ENCODE measurements at regions not wholly inside any gene's neighbourhood (a gene's known extent, or its start where the extent isn't known, plus 50 kb on each side); places are given as distances from the start of the nearest gene placed in this dataset.
"Not testable (repeated sequence)": the region's sequence is repeated elsewhere in the genome, so short reads cannot be mapped to it uniquely, and the experiment has no call there.

DNA sequence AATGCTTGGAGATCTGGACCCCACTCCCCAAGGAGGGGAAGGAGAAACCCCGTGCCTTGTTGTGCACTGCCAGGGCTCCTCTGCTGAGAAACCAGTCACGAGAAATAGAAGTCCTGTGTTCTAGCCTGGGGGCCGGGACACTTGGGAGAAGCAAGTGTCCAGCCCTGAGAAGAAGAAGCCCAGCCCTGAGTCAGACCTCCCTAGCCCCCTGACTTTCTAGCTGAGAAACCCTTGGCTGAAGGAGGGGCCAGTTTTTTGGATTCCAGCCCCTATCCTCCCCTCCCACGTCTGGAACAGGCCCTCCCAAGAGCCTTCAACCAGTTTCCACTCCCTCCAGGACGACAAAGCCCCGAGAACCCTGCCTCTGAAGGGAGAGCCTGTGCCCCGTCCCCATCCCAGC lies 100.5 kb downstream of the NAV1 start:
- no peak for DNase-seq (ENCODE audit: low read depth)

DNA sequence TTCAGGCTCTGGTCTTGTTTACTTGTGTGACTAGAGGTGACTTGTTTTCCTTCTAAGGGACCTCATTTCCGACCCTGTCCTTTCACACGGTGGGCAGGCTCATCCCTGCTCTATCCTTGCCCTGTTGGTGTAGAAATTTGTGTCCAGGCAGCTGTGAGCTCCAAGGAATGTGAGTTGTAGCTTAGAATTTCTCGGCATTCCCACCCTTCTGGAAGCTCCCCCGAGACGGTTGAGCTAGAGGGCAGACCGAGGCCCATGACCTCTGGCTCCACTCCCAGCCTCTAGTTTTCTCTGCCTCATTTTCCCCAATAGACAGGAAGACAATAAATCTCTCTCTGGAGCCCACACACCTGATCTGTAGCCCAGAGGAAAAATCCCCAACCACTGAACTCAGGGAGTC lies 100.9 kb downstream of the NAV1 start:
- DNase-seq (ENCODE audit: low read depth), result no peak

DNA sequence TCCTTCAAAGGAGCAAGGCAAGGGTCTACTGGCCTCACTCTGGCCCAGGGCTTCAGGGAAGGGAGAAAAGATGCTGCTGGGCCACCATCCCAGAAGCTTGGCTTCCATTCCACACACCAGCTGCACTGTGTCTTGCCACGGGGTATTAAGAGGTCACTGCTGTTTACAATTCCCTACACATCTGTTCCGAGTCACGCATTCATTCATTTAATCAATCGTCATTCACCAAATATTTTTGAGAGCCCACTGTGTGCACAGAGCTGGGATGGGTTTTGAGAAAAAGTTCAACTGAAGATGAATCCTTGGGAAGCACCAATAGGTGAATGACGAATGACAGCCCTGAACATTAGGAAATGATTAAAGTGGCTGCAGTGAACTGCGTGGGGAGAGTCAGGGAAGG lies 101.7 kb downstream of the NAV1 start:
- DNase-seq (ENCODE audit: low read depth), result no peak

DNA sequence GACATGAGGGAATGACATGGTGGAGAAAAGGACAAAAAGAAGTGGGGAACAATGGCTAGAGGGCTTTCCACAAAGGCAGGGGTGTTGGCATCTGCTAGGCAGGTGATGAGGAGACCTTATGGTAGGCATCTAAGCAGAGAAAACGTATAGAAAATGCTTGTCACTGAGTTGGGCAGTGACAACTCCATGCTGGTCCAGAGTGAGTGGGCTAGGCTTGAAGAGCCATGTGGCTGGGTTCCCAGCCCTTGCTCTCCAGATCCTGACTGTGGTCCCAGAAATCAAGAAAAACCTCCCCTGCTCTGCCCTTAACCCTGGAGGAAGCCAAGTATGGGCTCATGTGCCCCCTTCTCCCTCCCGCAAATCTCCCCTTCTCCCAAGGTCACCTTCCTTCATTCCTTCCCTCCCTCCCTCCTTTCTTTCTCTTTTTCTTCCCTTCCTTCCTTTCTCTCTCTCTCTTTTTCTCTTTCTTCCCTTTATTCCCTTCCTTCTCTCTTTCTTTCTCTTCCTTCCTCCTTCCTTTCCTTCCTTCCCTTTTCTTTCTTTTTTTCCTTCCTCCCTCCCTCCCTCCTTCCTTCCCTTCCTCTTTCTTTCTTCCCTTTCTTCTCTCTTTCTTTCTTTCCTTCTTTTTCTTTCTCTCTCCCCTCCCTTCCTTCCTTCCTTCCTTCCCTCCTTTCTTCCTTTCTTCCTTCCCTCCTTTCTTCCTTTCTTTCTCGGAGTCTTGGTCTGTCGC lies 102.8 kb downstream of the NAV1 start:
- DNase-seq (ENCODE audit: low read depth), result no peak

DNA sequence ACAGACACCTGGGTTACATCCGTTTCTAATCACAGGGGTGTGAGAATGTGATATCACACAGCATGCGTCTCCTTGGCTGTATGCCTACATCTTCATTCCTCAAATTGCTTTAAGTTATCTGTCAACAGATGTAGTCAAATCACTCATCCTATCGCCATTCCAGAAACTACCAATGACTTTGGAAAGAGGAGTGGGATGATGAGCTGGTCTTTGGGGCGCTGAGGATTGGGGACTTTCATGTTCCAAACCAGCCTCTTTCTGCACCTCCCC lies 104.8 kb downstream of the NAV1 start:
- no peak for DNase-seq (ENCODE audit: low read depth)

DNA sequence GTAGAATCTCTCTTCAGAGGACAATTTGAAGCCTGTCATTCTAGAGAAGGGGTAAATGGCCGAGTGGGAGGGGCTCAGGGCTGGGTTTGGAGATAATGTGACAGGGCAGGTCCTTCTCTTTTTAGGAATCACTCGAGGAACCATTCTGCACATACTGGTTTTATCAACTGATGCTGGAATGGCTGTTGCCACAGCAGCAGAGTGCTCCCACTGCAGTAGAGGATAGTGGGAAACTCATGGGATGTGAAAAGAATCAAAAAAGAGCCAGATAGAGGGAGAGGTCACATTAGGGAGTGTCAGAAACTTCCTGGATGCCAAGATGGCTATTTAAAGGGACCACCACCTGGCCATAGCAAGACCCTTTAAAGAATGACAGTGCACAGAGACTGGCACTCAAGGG lies 105.3 kb downstream of the NAV1 start:
- no peak for DNase-seq (ENCODE audit: low read depth)

DNA sequence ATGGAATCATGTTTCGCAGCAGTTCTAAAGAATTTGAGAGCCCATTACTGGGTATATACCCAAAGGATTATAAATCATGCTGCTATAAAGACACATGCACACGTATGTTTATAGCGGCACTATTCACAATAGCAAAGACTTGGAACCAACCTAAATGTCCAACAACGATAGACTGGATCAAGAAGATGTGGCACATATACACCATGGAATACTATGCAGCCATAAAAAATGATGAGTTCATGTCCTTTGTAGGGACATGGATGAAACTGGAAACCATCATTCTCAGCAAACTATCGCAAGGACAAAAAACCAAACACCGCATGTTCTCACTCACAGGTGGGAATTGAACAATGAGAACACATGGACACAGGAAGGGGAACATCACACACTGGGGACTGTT lies 106.1 kb downstream of the NAV1 start:
- DNase-seq (ENCODE audit: low read depth), result not testable (repeated sequence)

DNA sequence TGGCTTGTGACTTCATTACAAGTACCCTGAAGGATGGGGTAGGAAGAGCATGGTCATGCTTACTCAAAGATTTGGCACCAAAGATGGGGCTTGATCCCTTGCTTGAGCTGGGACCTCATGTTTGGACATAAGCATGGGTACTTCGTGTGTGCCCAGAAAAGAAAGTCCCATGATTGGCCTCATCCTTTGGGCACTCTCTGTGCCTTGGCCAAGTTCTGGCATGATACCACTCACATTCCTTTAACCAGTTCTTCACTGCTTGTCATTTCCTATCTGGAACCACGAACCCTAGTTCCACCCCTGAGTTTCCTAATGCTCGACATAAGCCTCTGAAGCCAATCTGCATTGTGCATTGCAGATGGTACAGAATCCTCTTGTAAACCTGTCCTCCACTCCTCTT lies 107.0 kb downstream of the NAV1 start:
- no peak for DNase-seq (ENCODE audit: low read depth)

DNA sequence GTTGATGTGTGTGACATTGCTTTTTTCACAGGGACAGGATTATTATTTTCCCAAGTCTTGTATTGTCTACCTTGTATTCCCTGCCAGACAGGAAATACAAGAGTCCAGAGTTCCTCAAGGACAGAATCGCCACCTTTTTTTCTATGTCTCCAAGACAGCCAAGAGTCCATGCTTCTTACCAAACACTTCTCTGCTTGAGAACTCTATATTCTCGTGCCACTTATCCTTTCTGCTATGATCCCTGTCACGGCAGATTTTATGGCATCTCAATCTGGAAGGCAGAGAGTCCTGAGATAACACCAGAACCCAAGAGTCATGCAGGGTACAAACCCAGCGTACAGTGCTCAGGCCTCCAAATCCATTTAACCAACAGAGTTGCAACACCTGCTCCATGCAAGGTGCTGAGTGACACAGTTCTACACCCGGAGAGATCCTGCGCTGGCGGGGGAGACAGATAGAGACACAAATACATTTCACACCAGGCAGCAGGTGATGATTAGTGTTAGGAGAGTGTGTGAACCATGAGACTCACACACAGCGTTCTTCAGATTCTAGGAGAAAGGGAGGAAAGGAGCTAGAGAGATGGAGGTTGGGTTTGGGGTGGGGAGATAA lies 107.6 kb downstream of the NAV1 start:
- DNase-seq (ENCODE audit: low read depth), result no peak

DNA sequence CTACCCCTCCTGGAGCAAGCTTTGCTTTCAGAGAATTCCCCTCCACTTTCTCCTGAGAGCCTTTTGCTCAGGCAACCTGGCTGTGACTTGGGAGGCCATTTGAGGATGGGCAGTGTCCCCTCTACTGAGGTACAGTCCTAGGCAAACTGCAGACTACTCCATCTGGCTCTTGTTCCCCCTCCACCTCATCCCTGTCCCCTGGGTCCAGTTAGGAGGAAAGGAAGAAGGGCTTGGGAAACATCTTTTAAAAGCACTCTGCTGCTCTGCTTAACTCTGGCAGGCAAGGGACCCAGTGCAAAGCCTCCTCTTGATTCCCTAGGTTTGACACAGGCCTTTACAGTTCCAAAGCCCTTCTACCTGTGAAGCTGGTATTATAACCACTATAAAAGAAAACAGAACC lies 108.2 kb downstream of the NAV1 start:
- DNase-seq (ENCODE audit: low read depth), result no peak

DNA sequence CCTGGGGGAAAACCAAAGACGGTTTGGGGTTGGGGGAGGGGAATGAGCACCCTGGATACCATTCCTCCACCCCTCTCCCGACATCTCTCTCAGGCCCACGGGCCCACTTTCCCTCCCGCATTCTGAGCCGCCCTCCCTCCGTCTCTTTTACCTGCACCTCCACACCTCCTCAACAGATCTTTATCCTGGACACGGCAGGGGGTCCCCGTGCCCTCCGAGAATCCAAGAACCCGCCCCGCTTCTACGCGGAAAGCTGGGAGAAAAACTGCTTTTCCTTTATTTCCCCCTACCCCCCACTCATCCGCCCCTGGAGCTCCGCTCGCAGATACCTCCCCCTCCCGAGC lies 108.8 kb downstream of the NAV1 start:
- no peak for DNase-seq (ENCODE audit: low read depth)

DNA sequence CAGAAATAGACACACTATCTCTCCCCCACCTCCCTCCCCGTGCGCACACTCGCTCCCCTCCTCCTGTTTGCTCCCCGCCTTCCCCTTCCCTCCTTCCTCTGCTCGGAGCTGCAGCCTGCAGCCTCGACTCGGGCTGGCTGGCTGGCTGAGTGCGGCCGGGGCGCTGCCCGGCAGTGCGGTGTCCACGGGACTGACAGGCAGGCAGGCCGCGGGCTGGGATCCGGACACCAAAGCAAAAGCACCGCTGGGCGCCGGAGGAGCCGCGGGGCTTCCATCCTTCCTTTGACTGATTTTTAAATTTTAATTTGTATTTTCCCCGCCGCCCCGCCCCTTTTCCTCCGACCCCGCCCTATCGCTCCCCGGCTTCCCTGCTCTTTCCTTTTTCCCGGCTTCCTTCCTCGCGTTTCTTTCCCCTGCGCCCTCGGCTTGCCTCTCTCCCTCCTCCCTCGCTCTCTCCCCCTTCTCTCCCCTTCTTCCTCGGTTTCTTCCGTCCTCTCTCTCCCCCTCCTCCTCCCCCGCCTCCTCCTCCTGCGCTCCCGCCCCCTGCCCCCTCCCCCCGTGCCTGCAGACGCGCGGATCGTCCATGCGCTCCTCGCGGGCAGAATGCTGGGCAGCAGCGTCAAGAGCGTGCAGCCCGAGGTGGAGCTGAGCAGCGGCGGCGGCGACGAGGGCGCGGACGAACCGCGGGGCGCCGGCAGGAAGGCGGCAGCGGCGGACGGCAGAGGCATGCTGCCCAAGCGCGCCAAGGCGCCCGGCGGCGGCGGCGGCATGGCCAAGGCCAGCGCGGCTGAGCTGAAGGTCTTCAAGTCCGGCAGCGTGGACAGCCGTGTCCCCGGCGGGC lies 109.4 kb downstream of the NAV1 start:
- DNase-seq (ENCODE audit: low read depth), result no peak

DNA sequence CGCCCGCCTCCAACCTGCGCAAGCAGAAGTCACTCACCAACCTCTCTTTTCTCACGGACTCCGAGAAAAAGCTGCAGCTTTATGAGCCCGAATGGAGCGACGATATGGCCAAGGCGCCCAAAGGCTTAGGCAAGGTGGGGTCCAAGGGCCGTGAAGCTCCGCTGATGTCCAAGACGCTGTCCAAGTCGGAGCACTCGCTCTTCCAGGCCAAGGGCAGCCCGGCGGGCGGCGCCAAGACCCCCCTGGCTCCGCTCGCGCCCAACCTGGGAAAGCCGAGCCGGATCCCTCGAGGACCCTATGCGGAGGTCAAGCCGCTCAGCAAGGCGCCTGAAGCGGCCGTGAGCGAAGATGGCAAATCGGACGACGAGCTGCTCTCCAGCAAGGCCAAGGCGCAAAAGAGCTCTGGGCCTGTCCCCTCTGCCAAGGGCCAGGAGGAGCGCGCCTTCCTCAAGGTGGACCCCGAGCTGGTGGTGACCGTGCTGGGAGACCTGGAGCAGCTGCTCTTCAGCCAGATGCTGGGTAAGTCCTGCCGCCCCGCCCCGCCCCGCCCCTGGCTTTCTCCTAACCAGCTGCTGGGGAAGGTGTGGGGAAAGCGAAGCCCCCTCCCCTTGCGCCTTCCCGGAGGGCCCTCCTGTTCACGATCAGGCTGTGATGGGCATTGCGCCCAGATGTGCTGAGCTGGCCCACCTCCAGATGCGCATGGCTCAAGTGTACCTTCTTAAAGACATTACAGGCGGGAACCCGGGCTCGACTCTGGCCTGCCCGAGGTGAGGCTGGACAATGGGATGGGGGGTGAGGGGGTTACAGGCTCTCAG lies 110.2 kb downstream of the NAV1 start:
- no peak for DNase-seq (ENCODE audit: low read depth)

DNA sequence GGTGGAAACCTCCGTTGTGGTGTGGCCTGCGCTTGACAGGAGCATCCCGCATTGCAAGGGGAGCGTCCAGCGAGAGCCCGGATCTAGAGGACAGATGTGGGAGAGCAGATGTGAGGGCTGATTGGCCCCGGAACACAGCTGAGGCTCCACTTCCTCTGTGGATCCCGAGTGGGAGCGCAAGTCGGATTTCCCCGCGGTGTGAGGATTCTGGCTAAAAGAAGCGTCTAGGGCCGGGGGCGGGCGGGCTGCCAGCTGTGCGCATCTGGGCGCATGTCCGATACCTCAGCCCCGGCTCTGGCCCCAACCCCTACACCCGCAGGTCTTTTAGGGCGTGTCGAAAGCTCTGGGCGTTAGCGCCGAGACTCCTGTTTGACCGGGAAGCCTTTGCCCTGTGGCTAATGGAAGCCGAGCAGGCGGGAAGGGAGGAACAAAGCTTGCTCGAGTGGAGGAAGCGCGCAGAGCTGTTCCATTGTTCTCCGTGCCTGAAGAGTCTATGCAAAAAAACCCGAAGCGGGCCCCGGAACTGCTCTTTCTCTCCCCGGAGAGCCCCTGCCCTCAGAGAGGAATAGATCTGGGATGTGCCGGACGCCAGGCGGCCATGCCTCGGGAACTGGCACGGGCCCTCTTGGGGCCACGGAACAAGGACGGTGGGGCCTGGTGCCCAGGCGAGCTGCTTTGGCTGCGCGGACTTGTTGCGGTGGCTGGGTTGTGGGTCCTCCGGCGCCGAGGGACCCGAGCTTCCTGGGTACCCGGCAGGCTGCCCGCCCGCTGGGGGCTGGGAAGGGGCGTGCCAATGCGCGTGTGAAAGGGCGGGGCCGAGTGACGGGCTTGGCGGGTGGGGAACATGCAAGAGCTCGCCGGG lies 111.1 kb downstream of the NAV1 start:
- no peak for DNase-seq (ENCODE audit: low read depth)

DNA sequence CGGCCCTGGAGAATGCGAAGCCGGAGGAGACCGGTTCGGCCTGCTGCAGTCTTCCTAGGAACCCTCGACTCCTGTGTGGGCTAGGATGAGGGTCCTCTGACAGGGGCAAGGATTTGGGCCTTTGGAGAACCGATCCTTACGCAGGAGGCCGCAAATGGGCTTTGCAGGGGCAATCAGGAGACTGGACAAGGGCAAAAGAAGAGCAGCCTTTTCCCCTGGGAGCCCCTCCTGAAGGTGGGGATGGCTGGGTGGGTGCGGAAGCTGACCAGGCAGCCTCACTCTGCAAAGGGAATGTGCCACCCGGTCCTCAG lies 111.7 kb downstream of the NAV1 start:
- no peak for DNase-seq (ENCODE audit: low read depth)

DNA sequence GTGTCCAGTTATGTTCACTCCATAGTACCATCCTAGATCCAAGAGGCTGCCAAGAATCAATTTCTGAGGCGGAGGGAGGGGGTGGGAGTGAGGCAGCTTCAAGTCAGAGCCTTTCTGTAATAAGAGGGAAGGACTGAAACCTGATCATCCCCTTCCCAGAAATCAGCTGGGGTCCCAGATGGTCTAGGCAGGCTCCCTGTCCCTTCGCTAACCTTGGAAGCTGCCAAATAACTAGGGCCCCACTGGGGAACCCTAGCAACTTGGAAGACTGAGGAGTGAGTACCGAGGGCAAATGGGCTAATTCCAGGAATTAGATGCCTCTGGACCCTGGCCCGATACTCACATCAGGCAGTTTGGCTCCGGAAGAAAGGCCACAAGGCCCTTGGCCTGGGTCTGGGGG lies 113.3 kb downstream of the NAV1 start:
- no peak for DNase-seq (ENCODE audit: low read depth)

DNA sequence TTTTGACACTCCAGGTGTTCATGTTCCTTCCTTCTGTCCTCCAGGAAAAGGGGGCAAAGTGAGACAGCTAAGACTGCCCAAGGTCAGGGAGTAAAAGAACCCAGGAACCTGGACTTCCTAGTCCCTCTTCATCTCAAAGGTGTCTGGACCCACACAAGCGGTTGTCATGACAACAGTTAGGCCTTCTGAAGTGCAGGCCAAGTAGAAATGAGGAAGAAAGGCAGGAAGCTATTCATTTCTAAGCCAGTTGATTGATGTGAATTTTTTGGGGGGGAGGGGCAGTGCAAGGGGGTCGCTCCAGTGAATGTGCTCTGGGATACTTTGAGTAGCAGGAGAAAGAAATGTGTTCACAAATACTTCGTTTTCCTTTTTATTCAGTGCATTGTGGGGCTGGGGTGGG lies 114.3 kb downstream of the NAV1 start:
- DNase-seq (ENCODE audit: low read depth), result no peak

DNA sequence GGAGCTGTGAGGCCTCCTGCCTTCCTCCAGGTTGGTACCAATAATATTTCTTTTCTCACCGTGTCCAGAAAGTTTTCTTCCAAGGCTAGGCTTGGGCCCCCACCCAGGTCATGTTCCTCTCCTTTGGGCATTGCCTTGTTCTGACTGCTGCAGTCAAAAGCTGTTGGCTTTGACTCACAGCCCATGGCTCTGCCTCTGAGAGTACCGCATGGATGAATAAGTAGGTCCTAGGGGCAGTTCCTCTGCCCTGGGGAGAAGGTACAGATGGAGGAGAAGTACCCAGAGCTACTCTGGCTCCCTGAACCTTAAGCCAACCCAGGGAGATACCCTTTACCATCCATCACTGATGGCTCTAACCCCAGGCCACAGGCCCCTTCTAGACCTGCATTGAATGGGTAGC lies 115.0 kb downstream of the NAV1 start:
- no peak for DNase-seq (ENCODE audit: low read depth)

DNA sequence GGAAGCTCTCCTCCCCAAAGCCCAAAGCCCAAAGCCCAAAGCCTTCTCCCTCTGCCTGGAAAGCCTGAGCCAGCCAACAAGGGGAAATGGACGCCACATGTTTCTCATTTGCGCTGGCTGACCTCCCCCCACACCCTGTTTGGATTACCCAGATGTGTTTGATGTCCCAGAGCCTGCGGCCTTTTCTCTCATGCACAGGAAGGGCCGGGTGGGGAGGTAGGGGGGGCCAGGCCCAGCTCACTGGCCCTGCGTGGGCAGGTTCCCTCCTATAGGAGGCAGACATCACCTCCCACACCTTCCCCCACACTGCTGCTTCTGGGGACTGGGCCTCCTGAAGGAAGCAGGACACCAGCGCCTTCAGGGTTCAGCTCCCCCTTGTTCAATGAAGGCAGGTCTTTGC lies 116.3 kb downstream of the NAV1 start:
- no peak for DNase-seq (ENCODE audit: low read depth)

DNA sequence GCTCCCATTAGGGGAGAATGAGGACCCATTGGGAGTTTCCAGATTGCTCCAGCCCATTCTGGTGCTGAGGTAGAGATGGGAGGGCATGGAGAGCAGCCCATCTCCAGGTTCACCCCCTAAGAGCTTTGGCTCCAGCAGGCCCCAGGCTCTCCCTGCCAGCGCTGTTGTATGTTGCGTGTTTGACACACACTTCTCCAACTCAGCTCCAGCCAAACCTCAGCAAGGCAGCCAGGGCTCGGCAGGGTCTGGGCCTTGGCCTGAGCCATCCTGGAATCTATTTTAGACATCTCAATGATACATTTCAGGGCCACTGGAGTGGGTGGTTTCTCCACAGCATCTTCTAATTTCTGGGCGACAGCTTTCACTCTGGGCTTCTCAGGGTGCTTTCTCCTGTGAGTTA lies 117.0 kb downstream of the NAV1 start:
- DNase-seq (ENCODE audit: low read depth), result no peak

DNA sequence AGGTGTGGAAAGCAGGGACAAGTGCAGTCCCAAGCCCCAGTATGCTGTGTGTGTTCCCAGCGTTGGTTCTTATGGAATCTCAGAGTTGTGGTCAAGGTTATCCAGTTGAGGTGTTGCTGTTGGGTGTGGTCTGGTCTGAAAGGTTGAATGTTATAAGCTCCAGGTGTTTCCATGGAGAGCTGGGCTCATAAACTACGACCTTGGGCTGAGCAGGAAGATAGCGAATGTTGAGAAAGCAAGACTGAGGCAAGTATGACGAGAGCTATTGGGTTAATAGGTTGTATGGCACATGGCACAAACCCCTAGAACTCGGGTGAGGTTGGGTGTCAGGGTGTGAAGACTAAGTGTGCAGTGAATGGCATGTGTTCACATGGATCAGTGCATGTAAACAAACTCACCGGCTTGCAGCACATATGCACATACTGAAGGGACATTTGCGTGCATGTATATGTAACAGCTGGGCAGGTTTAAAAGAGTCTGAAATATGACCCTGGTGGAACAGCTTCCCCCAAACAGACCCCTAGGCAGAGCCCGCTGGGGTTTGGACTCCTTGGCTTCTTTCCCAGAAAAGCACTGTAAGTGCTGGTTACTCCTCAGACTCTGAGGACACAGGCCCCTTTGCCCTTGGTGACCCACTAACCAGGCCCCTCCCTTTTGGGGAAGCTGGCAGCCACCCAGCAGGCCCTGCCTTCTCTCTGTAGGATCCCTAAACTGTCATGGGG lies 117.5 kb downstream of the NAV1 start:
- no peak for DNase-seq (ENCODE audit: low read depth)
